DOHH2 (cell line): ENCODE measurements at regions not wholly inside any gene's neighbourhood (a gene's known extent, or its start where the extent isn't known, plus 50 kb on each side); places are given as distances from the start of the nearest gene placed in this dataset.

ENCODE experiments used
- EZH2phosphoT487 ChIP-seq: fragments of 200-600 bp; sonication (generic); IDR thresholded peaks from 2 replicates; pipeline ENCODE4 v1.6.1; 2017; ENCODE audit warnings: borderline replicate concordance, mild to moderate bottlenecking, antibody characterized with exemption, low read length, moderate library complexity, mixed read lengths
- TF ChIP-seq, protein P1 (sequence below): fragments of 200-600 bp; sonication (generic); IDR thresholded peaks from one replicate; pipeline ENCODE4 v1.5.1; 2014; ENCODE audit warnings: antibody characterized with exemption, mild to moderate bottlenecking, low read depth, low read length; ENCODE audit not compliant: poor library complexity, severe bottlenecking

DNA sequence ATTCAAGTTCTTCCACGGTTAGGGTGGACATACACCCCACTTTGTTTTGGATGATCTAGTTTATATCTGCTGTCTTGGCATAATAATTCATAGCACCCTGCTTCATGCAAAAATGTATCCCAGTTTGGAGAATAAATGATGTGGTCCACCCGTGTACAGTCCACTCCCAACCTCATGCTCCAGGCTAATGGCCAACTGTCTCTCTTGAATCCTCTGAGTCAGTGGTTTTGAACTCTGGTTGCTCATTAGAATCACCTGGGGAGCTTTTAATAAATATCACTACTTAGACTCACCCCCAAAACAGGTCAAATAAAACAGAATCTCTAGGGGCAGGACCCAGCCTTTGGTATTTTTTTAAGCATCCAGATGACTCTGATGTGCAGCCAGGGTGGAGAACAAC, 78.5 kb downstream of the SDC1 start:
- TF ChIP-seq, protein P1, sequence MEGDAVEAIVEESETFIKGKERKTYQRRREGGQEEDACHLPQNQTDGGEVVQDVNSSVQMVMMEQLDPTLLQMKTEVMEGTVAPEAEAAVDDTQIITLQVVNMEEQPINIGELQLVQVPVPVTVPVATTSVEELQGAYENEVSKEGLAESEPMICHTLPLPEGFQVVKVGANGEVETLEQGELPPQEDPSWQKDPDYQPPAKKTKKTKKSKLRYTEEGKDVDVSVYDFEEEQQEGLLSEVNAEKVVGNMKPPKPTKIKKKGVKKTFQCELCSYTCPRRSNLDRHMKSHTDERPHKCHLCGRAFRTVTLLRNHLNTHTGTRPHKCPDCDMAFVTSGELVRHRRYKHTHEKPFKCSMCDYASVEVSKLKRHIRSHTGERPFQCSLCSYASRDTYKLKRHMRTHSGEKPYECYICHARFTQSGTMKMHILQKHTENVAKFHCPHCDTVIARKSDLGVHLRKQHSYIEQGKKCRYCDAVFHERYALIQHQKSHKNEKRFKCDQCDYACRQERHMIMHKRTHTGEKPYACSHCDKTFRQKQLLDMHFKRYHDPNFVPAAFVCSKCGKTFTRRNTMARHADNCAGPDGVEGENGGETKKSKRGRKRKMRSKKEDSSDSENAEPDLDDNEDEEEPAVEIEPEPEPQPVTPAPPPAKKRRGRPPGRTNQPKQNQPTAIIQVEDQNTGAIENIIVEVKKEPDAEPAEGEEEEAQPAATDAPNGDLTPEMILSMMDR, result no peak
- no peak for TF ChIP-seq EZH2phosphoT487
